HG02678 (cell line): ENCODE measurements at regions not wholly inside any gene's neighbourhood (a gene's known extent, or its start where the extent isn't known, plus 50 kb on each side); places are given as distances from the start of the nearest gene placed in this dataset.
"Not testable (repeated sequence)": the region's sequence is repeated elsewhere in the genome, so short reads cannot be mapped to it uniquely, and the experiment has no call there.

Experiments used
- ATAC-seq: cut with Tn5 transposase; IDR thresholded peaks from one replicate; pipeline ENCODE4 v1.9.1; 2021; ENCODE audit warnings: mild to moderate bottlenecking, moderate library complexity; ENCODE audit not compliant: unreplicated experiment

- no peak for ATAC-seq
Measured at GRCh38 chr9:102514541-102514940, 480.6 kb upstream of the CYLC2 start.

GRCh38 chr9:102507044-102507687, 488.0 kb upstream of the CYLC2 start:
- no peak for ATAC-seq

GRCh38 chr9:102506406-102506805, 488.7 kb upstream of the CYLC2 start:
- ATAC-seq, result no peak

- ATAC-seq, result no peak
Measured at GRCh38 chr9:102499468-102499867, 495.7 kb upstream of the CYLC2 start.

GRCh38 chr9:102497709-102498108, 497.4 kb upstream of the CYLC2 start:
- ATAC-seq, result no peak

- not testable (repeated sequence) for ATAC-seq
Measured at GRCh38 chr9:102486976-102487375, 508.2 kb upstream of the CYLC2 start.

- ATAC-seq, result no peak
Measured at GRCh38 chr9:102483651-102484050, 511.5 kb upstream of the CYLC2 start.

GRCh38 chr9:102482776-102483175, 512.4 kb upstream of the CYLC2 start:
- no peak for ATAC-seq

- no peak for ATAC-seq
Measured at GRCh38 chr9:102479191-102479590, 515.9 kb upstream of the CYLC2 start.

- ATAC-seq, result no peak
Measured at GRCh38 chr9:102474357-102474756, 520.8 kb upstream of the CYLC2 start.

- not testable (repeated sequence) for ATAC-seq
Measured at GRCh38 chr9:102469430-102469829, 525.7 kb upstream of the CYLC2 start.

- no peak for ATAC-seq
Measured at GRCh38 chr9:102461156-102461819, 533.8 kb upstream of the CYLC2 start.

- no peak for ATAC-seq
Measured at GRCh38 chr9:102459828-102460227, 535.3 kb upstream of the CYLC2 start.

GRCh38 chr9:102456562-102456961, 538.6 kb upstream of the CYLC2 start:
- ATAC-seq, result no peak

GRCh38 chr9:102445906-102446305, 549.2 kb upstream of the CYLC2 start:
- ATAC-seq, result no peak

GRCh38 chr9:102445181-102445747, 549.9 kb upstream of the CYLC2 start:
- ATAC-seq, result no peak

- ATAC-seq, result no peak
Measured at GRCh38 chr9:102439583-102439982, 555.5 kb upstream of the CYLC2 start.

- ATAC-seq, result not testable (repeated sequence)
Measured at GRCh38 chr9:102436599-102436998, 558.5 kb upstream of the CYLC2 start.

GRCh38 chr9:102435427-102435826, 559.7 kb upstream of the CYLC2 start:
- no peak for ATAC-seq

GRCh38 chr9:102434545-102434944, 560.6 kb upstream of the CYLC2 start:
- ATAC-seq, result no peak

GRCh38 chr9:102428305-102428704, 566.8 kb upstream of the CYLC2 start:
- ATAC-seq, result no peak

- not testable (repeated sequence) for ATAC-seq
Measured at GRCh38 chr9:102416251-102416650, 578.9 kb upstream of the CYLC2 start.
